Sigmoid colon (tissue), 4 donors: ENCODE measurements at regions not wholly inside any gene's neighbourhood (a gene's known extent, or its start where the extent isn't known, plus 50 kb on each side); places are given as distances from the start of the nearest gene placed in this dataset.

ENCODE experiments used
- CTCF ChIP-seq, 4 experiments: fragments of 450-650 bp in 3 of 4; fragments of 200-600 bp in 1 of 4; IDR thresholded peaks; one replicate each; pipeline ENCODE4 v1.5.1; 2016 to 2019; ENCODE audit warnings: antibody characterized with exemption in 4 of 4, mild to moderate bottlenecking in 3 of 4, moderate library complexity in 2 of 4
- EP300 ChIP-seq, 4 donors: sonication (generic); formaldehyde crosslinking; IDR thresholded peaks; one replicate each; pipeline ENCODE4 v1.6.1; 2017; ENCODE audit warnings: antibody characterized with exemption in 4 of 4

GRCh38 chr21:17185674-17186073, 327.2 kb upstream of the CXADR start:
- no peak for TF ChIP-seq EP300 (IDR thresholded peaks at IDR 0.05)
- no peak for TF ChIP-seq CTCF (IDR thresholded peaks at IDR 0.05)
